Keratinocyte (primary cell): ENCODE measurements at regions not wholly inside any gene's neighbourhood (a gene's known extent, or its start where the extent isn't known, plus 50 kb on each side); places are given as distances from the start of the nearest gene placed in this dataset.
"Not testable (repeated sequence)": the region's sequence is repeated elsewhere in the genome, so short reads cannot be mapped to it uniquely, and the experiment has no call there.

Source experiments
- CTCF ChIP-seq, 3 experiments: IDR thresholded peaks in 1 of 3; conservative IDR thresholded peaks in 1 of 3; optimal IDR thresholded peaks in 1 of 3; 2 replicates in 2 of 3; 3 replicates in 1 of 3; pipeline versions ENCODE3 to v1.5.1; 2011; ENCODE audit warnings: low read length in 3 of 3, mild to moderate bottlenecking in 3 of 3, moderate library complexity in 2 of 3, control low read depth in 1 of 3, inconsistent platforms in 1 of 3; ENCODE audit not compliant: insufficient read depth in 2 of 3; ENCODE audit errors: extremely low read depth in 1 of 3
- EZH2 ChIP-seq: IDR thresholded peaks from one replicate; pipeline ENCODE4 v1.6.1; 2012; ENCODE audit warnings: inconsistent platforms, mild to moderate bottlenecking, low read length, moderate library complexity

- TF ChIP-seq EZH2; CTCF (optimal IDR thresholded peaks at IDR 0.05 in 1 of 3, IDR thresholded peaks at IDR 0.05 in 1 of 3, conservative IDR thresholded peaks at IDR 0.05 in 1 of 3; ENCODE audit: extremely low read depth in 1 of 3, insufficient read depth in 2 of 3, low read length in 3 of 3): not testable (repeated sequence)
Observed at GRCh38 chr2:88992819-88993218, 301.3 kb downstream of the RPIA start.
